ENCODE measurements at regions not wholly inside any gene's neighbourhood (a gene's known extent, or its start where the extent isn't known, plus 50 kb on each side); places are given as distances from the start of the nearest gene placed in this dataset.

DNA sequence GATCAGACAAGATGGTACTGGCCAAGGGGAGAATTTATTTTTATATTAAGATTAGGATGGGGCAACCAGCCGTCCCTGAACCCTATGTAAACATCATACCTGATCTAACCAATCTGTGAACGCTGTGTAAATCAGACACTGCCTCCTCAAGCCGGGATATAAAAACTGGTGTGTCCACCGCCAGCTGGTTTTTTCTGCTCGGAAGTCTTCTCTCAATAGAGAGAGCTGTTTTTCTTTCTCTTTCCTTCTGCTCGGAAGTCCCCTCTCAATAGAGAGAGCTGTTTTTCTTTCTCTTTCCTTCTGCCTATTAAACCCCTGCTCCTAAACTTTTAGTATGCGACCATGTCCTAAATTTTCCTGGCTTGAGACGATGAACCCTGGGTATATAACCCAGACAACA, 615.5 kb upstream of the NUDT12 start:
- intact Hi-C loops (cut with DNase I), result loop anchor here in 3 of 10 donors (5.0 kb wide), 1 partner anchor 596 kb away; no protein-coding TSS in a partner anchor
- TF ChIP-seq, protein P1, sequence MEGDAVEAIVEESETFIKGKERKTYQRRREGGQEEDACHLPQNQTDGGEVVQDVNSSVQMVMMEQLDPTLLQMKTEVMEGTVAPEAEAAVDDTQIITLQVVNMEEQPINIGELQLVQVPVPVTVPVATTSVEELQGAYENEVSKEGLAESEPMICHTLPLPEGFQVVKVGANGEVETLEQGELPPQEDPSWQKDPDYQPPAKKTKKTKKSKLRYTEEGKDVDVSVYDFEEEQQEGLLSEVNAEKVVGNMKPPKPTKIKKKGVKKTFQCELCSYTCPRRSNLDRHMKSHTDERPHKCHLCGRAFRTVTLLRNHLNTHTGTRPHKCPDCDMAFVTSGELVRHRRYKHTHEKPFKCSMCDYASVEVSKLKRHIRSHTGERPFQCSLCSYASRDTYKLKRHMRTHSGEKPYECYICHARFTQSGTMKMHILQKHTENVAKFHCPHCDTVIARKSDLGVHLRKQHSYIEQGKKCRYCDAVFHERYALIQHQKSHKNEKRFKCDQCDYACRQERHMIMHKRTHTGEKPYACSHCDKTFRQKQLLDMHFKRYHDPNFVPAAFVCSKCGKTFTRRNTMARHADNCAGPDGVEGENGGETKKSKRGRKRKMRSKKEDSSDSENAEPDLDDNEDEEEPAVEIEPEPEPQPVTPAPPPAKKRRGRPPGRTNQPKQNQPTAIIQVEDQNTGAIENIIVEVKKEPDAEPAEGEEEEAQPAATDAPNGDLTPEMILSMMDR (IDR thresholded peaks at IDR 0.05), result no peak

DNA sequence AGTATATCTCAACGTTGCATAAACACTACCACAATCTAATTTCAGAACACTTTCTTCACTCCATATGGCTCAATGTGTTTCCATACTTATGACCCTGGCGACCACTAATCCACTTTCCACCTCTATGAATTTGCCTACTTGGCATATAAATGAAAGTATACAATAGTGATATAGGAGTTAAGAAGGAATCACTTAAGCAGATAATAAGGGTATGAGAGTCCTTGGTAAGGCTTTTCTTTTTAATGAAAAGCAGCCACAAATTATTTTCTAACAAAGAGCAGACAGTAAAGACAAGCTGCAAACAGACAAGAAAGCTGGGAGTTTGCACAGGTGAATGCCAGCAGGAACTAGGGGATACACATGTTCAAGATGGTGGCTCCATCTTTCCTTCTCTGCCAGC, 615.1 kb upstream of the NUDT12 start:
- intact Hi-C loops (cut with DNase I), result loop anchor here in 3 of 10 donors (5.0 kb wide), 1 partner anchor 595 kb away; no protein-coding TSS in a partner anchor

More for the DNA sequence above, 615.5 kb upstream of the NUDT12 start:
- Histone ChIP-seq H3K4me1 (no peaks in the 10 kb centered on the region), H3K36me3 (no peaks in the 10 kb centered on the region), H3K27me3 (no peaks in the 10 kb centered on the region), H3K4me3 (no peak overlapping the region), H3K9me3 (peaks cover 0 to 35% (median 9%) of the 10 kb centered on the region in 11 donors), H3K27ac (no peak overlapping the region)
- DNase-seq (no peak), ATAC-seq (no peak)
- WGBS, 2 donors, result 90 to 93% methylated on average over 8 of the region's 8 CpGs

DNA sequence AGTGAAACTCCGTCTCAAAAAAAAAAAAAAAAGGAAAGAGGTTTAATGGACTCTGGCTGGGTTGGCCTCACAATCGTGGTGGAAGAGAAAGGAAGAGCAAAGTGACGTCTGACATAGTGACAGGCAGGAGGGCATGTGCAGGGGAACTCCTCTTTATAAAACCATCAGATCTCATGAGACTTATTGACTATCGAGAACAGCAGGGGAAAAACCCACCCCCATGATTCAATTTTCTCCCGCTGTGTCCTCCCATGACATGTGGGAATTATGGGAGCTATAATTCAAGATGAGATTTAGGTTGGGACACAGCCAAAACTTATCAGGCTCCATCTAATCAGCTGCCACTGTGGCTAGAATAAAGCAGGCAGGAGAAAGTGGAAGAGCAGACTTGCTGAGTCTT, 610.4 kb upstream of the NUDT12 start:
- H3K36me3 ChIP-seq, result no peaks in the 10 kb centered on the region
- no peaks in the 10 kb centered on the region for H3K27me3 ChIP-seq
- intact Hi-C loops (cut with DNase I), result no loop called here
- 66 to 79% methylated on average over 5 of the region's 5 CpGs for WGBS, 2 donors
- TF ChIP-seq, protein P1 (IDR thresholded peaks at IDR 0.05), result no peak
- ATAC-seq, result no peak
- H3K27ac ChIP-seq, result no peak overlapping the region
- H3K4me3 ChIP-seq, result no peak overlapping the region
- peaks cover 0 to 4% (median 0%) of the 10 kb centered on the region in 11 donors for H3K9me3 ChIP-seq
- no peak for DNase-seq
- H3K4me1 ChIP-seq, result no peaks in the 10 kb centered on the region

More for the DNA sequence above, 615.1 kb upstream of the NUDT12 start:
- H3K9me3 ChIP-seq, result peaks cover 0 to 35% (median 9%) of the 10 kb centered on the region in 11 donors
- no peaks in the 10 kb centered on the region for H3K27me3 ChIP-seq
- no peak overlapping the region for H3K4me3 ChIP-seq
- no peaks in the 10 kb centered on the region for H3K4me1 ChIP-seq
- ATAC-seq (no peak), DNase-seq (no peak)
- TF ChIP-seq, protein P1 (IDR thresholded peaks at IDR 0.05), result no peak
- H3K27ac ChIP-seq, result no peak overlapping the region
- 84 to 86% methylated on average over 2 of the region's 2 CpGs for WGBS, 2 donors
- no peaks in the 10 kb centered on the region for H3K36me3 ChIP-seq

DNA sequence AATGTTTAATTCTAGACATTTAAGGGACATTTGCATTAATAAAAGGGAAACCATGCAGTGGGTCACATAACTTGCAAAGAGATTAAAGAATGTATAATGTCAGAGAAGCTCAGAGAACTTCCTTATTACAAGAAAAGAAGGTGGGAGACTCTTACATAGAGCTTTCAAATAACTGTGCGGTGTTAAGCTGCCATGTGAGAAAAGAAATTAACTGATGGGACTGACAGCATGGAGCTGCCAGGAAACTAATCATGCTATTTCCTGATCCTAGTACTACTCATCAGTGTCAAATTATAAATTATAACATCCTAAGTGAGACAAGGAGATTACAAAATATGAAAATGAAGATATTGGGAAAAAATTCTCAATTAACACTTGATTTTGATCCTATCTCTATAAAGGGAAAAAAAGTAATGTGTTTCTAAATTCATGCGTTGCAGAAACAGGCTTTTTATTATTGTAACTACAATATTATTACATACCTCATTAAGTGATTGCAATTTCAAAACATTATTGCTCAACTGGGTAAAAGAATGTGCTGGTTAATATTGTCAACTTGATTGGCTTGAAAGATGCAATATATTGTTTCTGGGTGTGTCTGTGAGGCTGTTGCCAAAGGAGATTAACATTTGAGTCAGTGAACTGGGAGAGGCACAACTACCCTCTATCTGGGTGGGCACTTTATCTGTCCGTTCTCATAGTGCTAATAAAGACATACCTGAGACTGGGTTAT, 609.5 kb upstream of the NUDT12 start:
- 83 to 89% methylated on average over 3 of the region's 3 CpGs for WGBS, 2 donors
- no peaks in the 10 kb centered on the region for H3K36me3 ChIP-seq
- DNase-seq (no peak), ATAC-seq (no peak)
- no peaks in the 10 kb centered on the region for H3K4me1 ChIP-seq
- H3K4me3 ChIP-seq, result no peak overlapping the region
- intact Hi-C loops (cut with DNase I), result no loop called here
- no peak overlapping the region for H3K27ac ChIP-seq
- TF ChIP-seq, protein P1 (IDR thresholded peaks at IDR 0.05), result no peak
- H3K27me3 ChIP-seq, result no peaks in the 10 kb centered on the region
- H3K9me3 ChIP-seq, result no peaks in the 10 kb centered on the region
